ENCODE measurements at regions not wholly inside any gene's neighbourhood (a gene's known extent, or its start where the extent isn't known, plus 50 kb on each side); places are given as distances from the start of the nearest gene placed in this dataset.

- DNase-seq (ENCODE audit: low read depth), result no peak
- TF ChIP-seq, protein P1, sequence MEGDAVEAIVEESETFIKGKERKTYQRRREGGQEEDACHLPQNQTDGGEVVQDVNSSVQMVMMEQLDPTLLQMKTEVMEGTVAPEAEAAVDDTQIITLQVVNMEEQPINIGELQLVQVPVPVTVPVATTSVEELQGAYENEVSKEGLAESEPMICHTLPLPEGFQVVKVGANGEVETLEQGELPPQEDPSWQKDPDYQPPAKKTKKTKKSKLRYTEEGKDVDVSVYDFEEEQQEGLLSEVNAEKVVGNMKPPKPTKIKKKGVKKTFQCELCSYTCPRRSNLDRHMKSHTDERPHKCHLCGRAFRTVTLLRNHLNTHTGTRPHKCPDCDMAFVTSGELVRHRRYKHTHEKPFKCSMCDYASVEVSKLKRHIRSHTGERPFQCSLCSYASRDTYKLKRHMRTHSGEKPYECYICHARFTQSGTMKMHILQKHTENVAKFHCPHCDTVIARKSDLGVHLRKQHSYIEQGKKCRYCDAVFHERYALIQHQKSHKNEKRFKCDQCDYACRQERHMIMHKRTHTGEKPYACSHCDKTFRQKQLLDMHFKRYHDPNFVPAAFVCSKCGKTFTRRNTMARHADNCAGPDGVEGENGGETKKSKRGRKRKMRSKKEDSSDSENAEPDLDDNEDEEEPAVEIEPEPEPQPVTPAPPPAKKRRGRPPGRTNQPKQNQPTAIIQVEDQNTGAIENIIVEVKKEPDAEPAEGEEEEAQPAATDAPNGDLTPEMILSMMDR (conservative IDR thresholded peaks at IDR 0.05; ENCODE audit: low read depth, low read length), result no peak
- no peak overlapping the region for H3K4me3 ChIP-seq (ENCODE audit: low read length)
Measured at GRCh38 chr3:117398141-117398899, 688.7 kb downstream of the TUSC7 start.

- TF ChIP-seq, protein P1 (conservative IDR thresholded peaks at IDR 0.05; ENCODE audit: low read depth, low read length), result no peak
- no peak overlapping the region for H3K4me3 ChIP-seq (ENCODE audit: low read length)
- no peak for DNase-seq (ENCODE audit: low read depth)
Measured at GRCh38 chr3:117399311-117400078, 689.9 kb downstream of the TUSC7 start.

DNA sequence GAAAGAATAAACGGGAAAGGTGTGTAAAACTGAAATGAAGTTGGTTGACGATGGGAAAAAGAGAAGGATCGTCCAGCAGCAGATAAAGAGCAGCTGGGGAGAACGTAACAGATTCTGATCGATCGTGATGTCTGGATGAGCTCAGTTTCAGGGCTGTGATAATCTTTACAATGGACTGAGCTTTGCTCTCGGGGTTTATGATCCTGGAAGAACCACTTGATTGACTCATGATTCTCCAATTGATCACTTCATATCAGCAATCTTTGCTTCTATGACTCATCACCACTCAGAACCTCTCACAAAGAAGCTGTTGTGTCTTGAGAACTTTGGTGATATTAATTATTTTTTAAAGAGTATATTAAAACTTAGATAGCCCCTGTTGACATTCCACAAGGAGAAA, 690.7 kb downstream of the TUSC7 start:
- TF ChIP-seq, protein P1 (conservative IDR thresholded peaks at IDR 0.05; ENCODE audit: low read depth, low read length), result no peak
- DNase-seq (ENCODE audit: low read depth), result no peak
- H3K4me3 ChIP-seq (ENCODE audit: low read length), result no peak overlapping the region

- no peak for DNase-seq (ENCODE audit: low read depth)
- H3K4me3 ChIP-seq (ENCODE audit: low read length), result no peak overlapping the region
- TF ChIP-seq, protein P1 (conservative IDR thresholded peaks at IDR 0.05; ENCODE audit: low read depth, low read length), result no peak
Measured at GRCh38 chr3:117404141-117404540, 694.6 kb downstream of the TUSC7 start.

DNA sequence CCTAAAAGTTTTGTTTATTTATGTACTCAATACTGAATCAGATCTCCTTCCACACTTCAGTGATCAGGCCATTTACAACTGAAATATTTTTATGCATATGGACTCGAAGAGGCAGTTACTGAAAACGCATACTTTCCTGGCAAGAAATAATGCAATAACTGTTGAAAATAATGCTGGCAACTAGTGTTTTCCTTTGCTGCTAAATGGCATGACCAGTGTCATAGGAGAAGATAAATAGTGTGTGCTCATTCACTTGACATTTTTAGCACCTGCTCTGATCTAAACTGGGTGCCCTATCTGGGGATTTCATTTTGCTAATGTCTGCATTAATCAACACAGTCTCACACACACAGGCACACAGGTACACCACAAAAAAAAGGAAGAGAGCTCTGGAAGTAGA, 695.2 kb downstream of the TUSC7 start:
- TF ChIP-seq, protein P1 (conservative IDR thresholded peaks at IDR 0.05; ENCODE audit: low read depth, low read length), result no peak
- no peak for DNase-seq (ENCODE audit: low read depth)
- no peak overlapping the region for H3K4me3 ChIP-seq (ENCODE audit: low read length)

DNA sequence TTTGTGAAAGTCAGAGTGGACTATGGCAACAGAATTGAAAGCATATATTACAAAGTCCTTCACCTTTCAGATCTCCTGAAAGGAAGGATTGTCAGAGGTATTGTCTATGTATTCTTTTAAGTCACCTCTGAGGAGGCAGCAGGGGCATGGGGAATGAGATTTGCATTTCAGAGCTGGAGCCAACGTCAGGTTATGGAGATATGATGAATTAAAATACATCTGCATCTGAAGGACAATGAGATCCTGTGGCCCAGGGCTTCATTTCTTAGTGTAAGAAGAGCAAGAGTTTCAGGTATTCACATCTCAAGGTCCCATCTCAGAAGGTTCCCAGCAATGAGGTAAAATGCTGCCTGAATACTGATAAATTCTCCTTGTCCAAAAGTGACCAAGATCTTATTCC, 695.8 kb downstream of the TUSC7 start:
- no peak for DNase-seq (ENCODE audit: low read depth)
- TF ChIP-seq, protein P1 (conservative IDR thresholded peaks at IDR 0.05; ENCODE audit: low read depth, low read length), result no peak
- no peak overlapping the region for H3K4me3 ChIP-seq (ENCODE audit: low read length)
